ENCODE measurements at regions not wholly inside any gene's neighbourhood (a gene's known extent, or its start where the extent isn't known, plus 50 kb on each side); places are given as distances from the start of the nearest gene placed in this dataset.

DNA sequence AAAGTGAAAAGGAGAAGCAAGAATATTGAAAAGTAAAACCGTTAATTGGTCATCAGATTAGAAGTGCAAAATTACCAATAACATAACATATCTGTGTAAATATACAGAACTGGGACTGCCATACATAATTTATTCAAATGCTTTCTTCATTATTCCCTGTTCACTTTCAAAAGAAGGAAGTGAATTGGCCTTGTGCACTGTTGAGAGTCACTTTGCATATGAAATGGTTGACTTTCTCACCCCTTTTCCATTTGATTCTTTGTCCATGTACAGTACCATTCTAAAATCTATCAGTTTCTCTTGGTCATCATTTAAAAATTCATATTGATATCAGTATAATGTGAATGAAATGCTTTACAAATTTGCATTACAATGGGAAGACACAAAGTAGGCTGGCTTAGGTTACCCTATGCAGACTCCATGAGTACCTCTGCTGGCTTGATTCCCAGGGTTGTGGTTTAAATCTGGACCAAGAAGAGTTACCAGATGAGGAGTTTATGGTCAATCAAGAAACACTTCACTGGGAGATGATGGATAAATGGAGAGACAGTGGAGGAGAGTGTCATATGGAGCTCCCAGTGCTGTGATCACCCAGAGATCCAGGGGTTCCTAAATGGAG, 210.9 kb upstream of the TOPAZ1 start:
- intact Hi-C loops (cut with DNase I): no loop called here
- no peak for DNase-seq (ENCODE audit: low spot score)

DNA sequence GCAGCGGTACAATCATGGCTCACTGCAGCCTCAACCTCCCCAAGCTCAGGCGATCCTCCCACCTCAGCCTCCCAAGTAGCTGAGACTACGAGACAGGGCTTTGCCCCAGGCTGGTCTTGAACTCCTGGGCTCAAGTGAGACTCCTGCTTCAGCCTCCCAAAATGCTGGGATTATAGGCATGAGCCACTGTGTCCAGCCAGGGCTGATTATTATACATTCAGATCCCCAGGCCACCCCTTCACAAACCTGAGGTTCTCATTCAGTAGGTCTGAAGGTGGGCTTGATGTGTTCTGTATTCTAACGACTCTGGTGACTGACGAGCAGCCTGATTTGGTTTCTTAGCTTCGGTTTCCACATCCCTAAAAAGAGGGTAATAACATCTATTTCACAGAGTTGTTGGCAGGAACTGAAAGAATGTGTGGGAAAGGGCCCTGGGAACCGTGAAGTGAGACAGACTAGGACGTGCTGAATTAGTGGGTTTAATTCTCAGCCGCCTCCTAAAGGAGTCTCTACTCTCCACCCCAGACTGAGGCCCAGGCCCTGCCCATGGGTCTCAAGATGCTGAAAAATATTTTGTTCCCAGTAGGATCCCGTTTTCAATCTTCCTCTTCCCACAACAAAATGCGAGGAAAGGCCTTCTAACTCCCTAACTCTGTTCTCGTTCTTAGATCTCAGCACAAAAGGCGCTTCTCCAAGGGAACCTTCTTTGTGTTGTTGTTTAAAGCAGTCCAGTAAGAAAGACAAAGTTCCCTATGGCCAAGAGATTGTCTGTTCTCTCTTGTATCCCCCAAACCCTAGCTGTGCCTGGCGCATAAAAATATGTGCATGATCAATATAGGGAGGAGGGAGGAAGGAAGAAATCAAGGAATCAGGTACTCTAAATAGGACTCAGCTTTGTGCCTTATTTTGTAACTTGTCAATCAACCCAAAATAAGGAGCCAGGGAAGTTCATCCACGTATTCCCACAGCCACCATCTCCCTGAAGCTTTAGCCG, 210.0 kb upstream of the TOPAZ1 start:
- intact Hi-C loops (cut with DNase I): no loop called here
- DNase-seq (ENCODE audit: low spot score): no peak

DNA sequence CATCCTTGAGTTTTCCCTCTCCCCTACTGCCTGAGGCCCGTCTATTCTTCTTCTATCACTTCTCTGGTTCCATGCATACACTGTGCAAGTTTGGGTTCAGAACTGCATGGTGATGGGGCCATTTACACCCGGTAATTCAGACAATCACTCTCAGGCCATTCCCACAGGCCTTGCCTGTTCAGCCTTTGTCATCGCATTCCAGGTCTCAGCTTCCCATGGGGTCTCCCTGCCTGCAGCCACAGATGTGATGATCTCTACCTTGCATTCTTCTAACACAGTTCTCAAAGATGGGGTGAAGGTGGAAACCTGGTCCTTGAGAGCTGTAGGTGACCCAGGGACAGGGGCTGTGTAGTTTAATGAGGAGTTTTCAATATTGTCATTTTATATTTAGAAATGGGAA, 209.2 kb upstream of the TOPAZ1 start:
- no peak for DNase-seq (ENCODE audit: low spot score)
- intact Hi-C loops (cut with DNase I): no loop called here

DNA sequence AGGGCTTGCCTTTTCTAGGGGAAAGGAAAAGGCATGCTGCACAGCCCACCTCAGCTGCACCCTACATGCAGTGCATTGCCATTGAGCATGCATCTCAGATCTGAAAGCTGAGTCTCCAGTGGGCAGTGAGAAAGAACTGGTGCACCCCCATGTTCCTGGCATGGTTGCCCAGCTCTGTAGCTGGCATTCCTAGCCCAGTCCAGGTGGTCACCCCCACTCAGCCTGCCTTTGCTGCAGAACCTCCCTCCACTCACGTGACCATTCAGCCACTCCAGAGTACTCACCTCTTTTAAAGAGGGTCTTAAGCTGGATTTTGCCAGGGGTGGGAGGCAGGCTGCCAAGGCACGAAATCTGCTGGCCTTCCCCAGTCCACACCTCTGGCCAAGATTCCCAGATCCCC, 208.6 kb upstream of the TOPAZ1 start:
- no peak for DNase-seq (ENCODE audit: low spot score)
- intact Hi-C loops (cut with DNase I): no loop called here

DNA sequence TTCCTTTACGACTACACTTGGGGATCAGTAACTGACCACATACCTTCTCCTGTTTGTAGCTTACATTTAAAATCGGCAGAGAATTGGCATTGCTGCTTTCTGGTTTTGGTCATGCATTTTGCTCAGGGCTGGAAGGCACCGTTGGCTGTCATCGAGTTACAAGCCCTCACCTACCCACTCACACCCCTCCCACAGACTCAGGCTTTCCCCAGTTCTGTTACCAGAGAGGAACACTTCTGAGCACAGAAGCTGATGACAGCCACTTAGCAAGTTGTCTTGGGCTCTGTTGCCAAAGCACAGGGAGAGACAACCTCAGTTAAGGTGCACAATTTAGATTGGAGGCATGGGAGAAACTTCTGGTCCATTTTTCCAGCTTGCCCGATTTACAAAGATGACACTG, 204.8 kb upstream of the TOPAZ1 start:
- no peak for DNase-seq (ENCODE audit: low spot score)
- intact Hi-C loops (cut with DNase I): no loop called here

DNA sequence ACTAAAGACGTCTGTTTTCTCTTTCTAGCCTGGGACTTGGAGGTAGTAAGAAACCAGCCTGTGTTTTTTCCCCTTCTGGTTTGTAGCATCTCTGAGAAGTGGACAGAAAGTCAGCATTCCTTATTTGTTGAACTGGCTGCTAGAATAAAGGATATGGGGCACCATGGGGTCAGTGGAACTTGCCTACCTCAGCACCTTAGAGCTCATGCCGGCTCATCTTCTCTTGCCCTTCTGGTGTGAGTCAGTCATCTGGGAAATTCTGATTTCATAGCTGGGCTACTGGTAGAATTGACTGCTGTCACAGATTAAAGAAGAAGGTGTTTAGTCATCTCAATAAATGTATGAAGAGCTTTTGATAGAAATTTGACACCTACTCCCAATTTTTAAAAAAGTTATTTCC, 202.7 kb upstream of the TOPAZ1 start:
- intact Hi-C loops (cut with DNase I): no loop called here
- no peak for DNase-seq (ENCODE audit: low spot score)

DNA sequence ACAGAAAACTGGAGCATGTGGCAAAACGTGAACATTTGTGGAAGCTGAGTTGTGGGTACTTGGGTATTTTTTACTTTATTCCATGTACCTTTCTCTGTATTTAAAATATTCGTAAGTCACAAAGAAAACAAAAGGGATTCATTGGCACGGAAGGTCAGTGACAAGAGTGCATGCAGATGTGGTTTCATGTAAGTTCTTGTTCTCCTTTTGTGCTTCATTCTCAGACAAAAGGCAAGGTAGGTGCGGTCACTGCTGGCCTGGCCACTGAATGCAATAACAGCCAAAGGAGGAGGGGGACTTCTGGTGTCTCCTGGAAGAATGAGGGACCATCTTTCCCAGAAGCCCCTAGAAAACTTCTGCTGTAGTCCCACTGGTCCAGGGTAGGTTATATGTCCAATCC, 200.0 kb upstream of the TOPAZ1 start:
- intact Hi-C loops (cut with DNase I): no loop called here

DNA sequence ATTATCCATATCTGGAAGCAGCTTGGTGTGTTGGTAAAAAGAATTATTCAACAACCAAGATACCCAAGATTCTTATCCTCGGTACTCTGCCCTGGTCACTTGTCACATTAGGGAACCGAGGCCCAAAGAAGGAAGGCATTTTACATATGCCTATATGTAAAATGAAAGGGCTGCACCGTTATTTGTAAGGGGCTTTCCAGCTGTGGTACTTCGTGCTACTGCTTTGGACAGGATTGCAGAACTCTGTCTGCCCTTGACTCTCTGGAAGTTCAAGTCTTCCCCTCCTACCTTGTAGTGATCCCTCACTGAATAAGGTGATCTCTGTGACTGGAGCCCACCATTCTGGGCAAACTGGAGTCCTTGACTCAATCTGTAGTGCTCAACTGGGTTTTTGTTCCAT, 198.9 kb upstream of the TOPAZ1 start:
- intact Hi-C loops (cut with DNase I): no loop called here
- no peak for DNase-seq (ENCODE audit: low spot score)

More for the DNA sequence above, 200.0 kb upstream of the TOPAZ1 start:
- no peak for DNase-seq (ENCODE audit: low spot score)

DNA sequence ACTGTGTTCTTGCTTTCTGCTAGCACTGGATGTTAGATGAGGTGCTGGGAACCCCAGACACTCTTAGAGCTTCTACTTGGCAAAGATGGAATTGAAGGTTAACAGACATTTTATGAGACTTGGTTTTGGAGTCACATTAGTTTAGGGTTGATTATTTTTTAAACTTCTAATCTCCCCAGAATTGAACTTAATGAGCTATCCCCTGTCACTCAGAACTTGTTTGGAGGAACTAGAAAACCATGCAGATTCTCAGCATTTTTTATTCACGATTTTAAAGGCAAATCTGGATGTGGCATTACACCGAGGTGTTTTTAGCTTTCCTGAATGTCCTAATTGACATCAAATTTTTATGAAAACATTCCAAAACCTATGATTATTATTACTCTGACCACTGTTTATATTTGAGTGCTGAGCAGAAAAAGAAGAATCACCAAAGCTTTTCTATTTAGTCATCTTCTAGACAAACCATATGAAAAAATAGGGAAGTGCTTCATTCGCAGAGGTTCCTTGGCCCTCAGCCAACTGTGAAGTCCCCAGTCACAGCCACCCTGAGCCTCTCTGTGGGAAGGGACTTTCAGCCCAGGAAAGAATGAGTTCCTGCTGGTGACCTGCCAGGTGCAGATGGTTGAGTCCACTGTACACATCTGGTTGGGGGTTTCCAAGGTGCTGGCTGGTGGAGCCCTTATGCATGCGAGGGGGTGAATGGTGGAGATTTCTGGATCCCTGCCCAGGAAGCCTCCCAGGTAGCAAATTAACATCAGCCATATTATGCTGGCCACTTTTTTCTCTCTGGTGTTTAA, 196.0 kb upstream of the TOPAZ1 start:
- intact Hi-C loops (cut with DNase I): no loop called here
- DNase-seq (ENCODE audit: low spot score): no peak

DNA sequence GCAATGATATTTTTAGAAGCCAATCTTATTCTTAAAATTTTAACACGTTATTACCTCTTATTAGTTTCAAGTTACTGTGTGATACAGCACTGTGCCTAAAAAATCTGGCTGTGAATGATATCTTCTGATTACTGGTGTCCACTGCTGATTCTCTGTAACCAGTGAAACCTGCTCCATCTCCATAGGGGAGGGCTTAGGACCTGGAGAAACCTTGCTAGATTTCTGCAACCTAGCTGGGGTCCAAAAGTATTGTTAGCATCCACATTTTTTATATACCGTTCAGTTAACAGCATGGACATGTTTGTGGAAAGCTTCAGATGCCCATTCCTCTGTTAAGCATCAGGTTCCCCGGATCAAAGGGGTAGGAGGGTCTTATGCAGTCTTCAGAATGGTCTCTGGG, 193.9 kb upstream of the TOPAZ1 start:
- no peak for DNase-seq (ENCODE audit: low spot score)
- intact Hi-C loops (cut with DNase I): no loop called here

DNA sequence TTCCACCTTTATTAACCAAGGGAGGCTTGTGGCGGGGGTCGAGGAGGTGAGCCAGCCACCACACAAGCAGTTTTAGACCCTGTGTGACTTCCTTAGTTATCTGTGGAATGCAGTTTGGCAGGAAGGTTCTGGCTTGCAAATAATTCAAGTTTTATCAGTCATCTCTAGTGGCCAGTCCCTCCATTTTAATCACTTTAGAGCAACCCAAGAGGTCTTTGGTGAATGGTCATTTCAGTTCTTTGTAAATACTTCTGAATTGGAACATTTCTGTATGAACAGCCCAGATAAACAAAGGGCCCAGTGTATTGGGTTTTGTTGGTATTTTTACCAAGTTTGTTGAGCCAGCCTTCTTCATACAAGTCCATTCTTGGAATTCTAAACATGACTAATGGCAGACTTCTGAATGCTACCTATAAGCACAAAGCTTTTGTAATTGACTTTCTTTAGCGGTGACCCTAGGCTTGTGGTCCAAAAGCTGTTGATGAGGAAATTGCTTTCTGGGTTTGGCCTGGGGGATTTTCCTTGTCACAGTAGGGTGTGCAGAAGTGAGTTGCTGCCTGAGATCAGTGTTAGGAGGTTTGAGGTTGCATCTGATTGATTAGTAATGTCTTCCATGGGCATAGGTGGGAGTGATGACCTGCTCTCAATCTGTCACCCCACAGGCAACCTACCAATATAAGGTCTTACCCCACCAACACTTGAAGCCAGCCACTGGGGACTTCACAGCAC, 193.3 kb upstream of the TOPAZ1 start:
- intact Hi-C loops (cut with DNase I): no loop called here

DNA sequence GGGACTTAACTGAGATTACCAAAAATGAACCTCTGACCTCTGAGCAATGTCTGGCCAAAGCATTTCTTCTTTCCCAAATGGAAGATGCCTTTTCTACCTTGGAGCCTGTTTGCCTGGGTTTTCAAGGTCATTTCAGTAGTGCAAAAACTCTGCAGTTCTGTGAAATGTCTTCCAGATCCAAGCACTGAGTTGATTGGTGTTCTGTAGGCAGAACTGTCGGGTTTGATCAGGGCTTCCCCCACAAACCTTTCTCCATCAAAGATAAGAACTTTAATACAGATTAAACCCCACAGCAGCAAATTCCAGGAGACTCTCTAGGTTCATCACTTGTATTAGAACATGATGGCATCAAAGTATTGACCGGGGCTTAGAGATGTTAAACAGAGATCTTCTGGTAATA, 192.7 kb upstream of the TOPAZ1 start:
- no peak for DNase-seq (ENCODE audit: low spot score)
- intact Hi-C loops (cut with DNase I): no loop called here

More for the DNA sequence above, 193.3 kb upstream of the TOPAZ1 start:
- no peak for DNase-seq (ENCODE audit: low spot score)

DNA sequence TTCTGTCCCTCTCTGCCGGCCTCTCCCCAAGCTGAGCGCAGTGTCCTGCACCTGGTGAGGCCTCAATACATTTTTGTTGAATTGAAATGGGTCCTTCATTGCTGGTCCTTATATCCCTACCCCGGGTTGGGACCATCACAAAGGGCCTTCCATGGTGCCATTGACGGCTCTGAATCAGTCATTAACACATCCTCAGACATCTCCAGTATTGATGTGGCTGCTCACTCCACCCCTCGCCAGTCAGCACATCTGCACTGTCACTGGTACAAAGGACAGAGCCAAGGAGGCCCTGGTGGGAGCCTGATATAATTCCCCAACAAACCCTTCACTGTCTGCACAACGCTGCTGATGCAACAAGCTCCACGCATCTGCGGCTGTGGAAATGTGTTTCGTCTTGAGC, 191.6 kb upstream of the TOPAZ1 start:
- DNase-seq (ENCODE audit: low spot score): no peak
- intact Hi-C loops (cut with DNase I): no loop called here

DNA sequence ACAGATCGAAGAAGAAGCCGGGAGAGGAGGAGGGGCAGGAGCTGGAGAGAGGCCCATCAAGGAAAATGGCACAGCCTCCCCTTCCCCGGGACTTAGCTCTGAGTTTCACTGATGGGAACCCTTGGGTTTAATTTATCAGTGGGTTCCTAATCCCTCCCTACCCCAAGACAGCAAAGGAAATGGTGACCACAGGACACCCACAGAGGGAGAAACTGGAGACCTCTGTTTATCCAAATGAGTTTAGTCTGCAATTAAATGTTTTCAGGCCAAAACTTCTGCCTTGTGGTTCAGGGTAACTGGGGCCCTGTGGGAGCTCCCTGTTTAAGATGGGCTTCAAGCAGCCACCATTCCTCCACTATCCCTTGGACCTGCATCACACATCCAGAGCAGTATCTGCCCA, 190.8 kb upstream of the TOPAZ1 start:
- intact Hi-C loops (cut with DNase I): no loop called here

DNA sequence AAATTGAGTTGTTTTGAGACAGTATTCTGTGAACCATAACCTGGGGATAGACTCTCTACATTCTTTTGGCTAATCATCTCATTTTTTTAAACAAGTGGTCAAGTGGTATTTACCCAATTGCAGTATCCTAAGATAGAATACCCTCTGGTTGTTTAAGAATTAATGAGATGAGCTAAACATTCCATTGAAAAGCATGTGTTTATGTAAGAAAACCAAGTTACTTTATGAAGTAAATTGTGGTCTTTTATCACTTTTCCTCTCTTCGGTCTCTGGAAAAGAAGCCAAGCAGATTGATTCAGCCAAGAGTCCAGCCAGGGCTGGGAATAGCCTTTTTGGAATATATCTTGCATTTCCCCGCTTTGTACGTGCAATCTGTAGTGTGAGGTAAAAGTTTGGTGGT, 185.7 kb upstream of the TOPAZ1 start:
- no peak for DNase-seq (ENCODE audit: low spot score)
- intact Hi-C loops (cut with DNase I): no loop called here

More for the DNA sequence above, 190.8 kb upstream of the TOPAZ1 start:
- no peak for DNase-seq (ENCODE audit: low spot score)

DNA sequence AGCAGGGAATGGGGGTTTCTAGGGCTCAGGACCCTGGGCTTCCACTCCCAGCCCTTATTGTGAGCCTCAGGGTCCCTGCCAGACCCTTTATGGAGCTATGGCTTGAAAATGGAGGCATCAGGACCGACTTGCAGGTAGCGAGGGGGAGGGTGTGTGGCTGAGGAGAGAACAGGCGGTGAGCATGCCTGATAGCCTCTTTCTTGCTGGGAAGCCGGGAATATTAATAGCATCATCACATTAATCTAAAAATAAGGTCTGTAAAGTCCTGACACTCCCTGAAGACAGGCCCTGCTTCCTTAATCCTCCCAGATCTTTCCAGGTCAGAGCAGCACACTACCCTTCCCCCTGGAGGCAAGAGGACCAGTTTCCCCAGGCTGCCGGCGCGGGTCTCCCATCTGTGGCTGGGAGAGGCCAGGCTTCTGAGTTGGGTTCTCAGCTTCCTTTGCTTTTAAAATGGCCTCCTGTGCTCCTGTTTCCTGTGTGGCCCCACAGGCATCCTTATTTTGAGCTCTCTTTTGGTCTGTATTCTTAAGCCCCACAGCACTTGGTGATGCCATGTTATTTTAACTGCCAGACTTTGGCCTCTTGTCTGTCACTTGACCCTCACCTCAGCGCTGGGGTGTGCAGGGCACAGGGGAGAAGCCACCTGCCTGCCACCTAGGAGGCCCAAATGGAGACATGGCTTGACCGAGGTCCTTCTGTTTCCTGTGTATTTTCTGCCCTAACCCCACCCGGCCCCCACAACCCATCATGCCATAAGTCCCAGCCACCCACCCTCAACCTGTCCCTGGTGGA, 185.0 kb upstream of the TOPAZ1 start:
- intact Hi-C loops (cut with DNase I): no loop called here
- peak; percentile 59 for DNase-seq (ENCODE audit: low spot score)

DNA sequence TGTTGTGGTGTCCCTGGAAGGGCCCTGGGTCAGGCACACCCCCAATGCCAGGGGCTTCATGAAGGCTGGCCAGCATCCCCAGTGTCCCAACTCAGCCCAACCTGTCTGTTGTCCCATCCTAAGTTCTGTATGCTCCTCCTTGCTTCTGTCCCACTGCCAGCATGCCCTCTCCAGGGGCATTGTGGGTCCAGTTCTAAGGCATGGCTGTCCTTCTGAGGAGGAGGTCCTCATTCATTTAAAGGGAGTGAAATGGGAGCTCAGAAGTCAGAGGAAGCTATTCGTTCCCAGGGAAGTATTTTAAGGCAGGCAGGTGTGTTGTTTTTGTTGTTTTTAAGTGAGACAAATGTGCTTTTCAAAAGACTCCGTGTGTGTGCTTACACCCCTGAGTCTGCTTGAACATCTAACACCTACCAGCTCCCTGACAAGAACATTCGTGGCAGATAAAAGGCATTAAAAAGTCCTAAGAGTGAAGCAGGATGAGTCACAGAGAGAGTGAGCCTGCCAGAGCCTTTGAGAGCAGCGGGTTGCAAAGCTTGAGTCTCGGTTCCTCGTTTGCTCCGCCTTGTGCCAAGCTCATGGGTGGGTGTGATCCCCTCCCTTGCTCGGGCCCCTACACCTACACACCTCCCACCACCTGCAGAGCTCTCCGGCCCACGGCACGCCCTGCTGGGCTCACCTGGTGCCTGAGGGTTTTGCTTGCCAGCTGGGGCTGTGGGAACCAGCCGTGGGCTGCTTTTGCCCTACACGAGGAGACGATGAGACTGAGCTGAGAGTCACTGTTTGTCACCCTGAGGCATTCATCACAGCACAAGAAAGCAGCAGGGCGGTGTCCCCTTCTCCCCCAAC, 183.4 kb upstream of the TOPAZ1 start:
- intact Hi-C loops (cut with DNase I): no loop called here
- peak; percentile 50 for DNase-seq (ENCODE audit: low spot score)

DNA sequence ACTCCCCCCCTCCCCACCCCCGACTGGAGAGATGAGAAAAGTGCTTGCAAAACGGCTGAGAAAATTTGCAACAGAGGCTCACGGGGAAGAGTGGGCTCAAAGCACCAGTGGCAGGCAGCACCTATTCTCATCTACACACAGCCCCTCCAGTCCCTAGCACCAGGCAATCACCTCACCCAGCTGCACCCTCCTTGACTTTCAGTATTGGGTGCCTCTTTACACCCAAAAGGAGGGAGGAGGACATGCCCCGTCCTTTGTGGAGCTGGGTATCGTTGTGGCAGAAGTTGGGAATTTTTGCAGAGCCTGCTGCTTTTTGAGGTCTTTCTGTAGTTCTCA, 182.8 kb upstream of the TOPAZ1 start:
- intact Hi-C loops (cut with DNase I): no loop called here
- no peak for DNase-seq (ENCODE audit: low spot score)
